MM.1S (cell line): ENCODE measurements at regions not wholly inside any gene's neighbourhood (a gene's known extent, or its start where the extent isn't known, plus 50 kb on each side); places are given as distances from the start of the nearest gene placed in this dataset.

Source experiments
- CTCF ChIP-seq: fragments of 300-600 bp; sonication (generic); IDR thresholded peaks from 2 replicates; pipeline ENCODE4 v1.5.1; 2016; ENCODE audit warnings: antibody characterized with exemption, low read length, mixed read lengths
- EZH2 ChIP-seq: fragments of 300-600 bp; sonication (generic); optimal IDR thresholded peaks from 2 replicates; pipeline ENCODE3; 2017; ENCODE audit warnings: low read depth, mild to moderate bottlenecking, antibody characterized with exemption, low read length, mixed read lengths
- EZH2phosphoT487 ChIP-seq: fragments of 300-600 bp; sonication (generic); IDR thresholded peaks from 2 replicates; pipeline ENCODE4 v1.6.1; 2018; ENCODE audit warnings: antibody characterized with exemption, low read length

- TF ChIP-seq EZH2phosphoT487 (no peak), CTCF (no peak), EZH2 (no peak)
Measured at GRCh38 chr7:45430397-45430796, 143.8 kb upstream of the ADCY1 start.
